GM18505 (cell line): ENCODE measurements at regions not wholly inside any gene's neighbourhood (a gene's known extent, or its start where the extent isn't known, plus 50 kb on each side); places are given as distances from the start of the nearest gene placed in this dataset.
"Not testable (repeated sequence)": the region's sequence is repeated elsewhere in the genome, so short reads cannot be mapped to it uniquely, and the experiment has no call there.

ENCODE experiments used
- ATAC-seq: cut with Tn5 transposase; IDR thresholded peaks from one replicate; pipeline ENCODE4 v1.9.1; 2021; ENCODE audit not compliant: unreplicated experiment
- POLR2A ChIP-seq: IDR thresholded peaks from 4 replicates; pipeline ENCODE4 v1.6.1; 2011; ENCODE audit warnings: borderline replicate concordance; ENCODE audit not compliant: insufficient read depth, insufficient read length; ENCODE audit errors: extremely low read depth

DNA sequence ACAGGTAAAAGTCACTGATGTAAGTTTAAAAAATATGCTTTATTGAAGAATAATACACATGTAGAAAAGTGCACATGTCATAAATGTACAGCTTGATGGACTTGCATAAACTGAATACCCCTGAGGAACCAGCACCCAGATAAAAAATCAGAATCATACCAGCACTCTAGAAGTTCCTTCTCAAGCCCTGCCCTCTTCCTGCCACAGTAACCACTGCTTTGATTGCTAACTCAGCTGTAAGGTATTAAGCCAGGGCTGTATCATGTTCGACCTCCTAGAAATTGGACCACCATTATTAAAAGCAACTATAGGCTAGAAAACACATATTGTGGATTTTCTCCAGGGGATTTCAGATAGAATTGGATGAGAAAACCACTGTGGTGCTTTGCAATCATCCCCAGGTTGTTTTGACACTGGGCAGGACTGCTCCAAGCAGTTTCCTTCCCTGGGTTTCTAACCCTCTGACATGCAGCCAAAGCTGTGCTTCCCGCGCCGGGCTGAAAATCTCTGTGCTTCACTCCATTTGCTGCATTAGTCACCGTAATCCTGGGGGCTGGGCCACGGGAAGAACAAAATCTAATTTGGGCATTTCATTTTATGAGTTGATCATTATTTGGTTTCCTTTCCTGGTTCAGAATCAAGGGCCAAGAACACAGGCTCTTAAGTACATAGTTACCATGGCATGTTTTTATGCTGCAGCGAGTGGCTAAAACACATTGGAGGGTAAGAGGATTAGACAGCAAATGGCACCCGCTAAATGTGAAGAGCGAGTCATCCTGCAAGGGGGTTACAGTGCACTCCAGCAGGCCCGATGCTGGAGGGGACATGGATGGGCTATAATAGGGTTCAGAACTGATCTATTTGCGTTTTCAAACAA is 139.4 kb upstream of the IL12B start:
- peak; percentile 70 for ATAC-seq

GRCh38 chr5:159471904-159472303 is 141.6 kb upstream of the IL12B start:
- no peak for TF ChIP-seq POLR2A
- ATAC-seq = no peak

More for the DNA sequence above, 139.4 kb upstream of the IL12B start:
- TF ChIP-seq POLR2A = no peak

GRCh38 chr5:159475026-159475425 is 144.7 kb upstream of the IL12B start:
- TF ChIP-seq POLR2A = no peak
- no peak for ATAC-seq

DNA sequence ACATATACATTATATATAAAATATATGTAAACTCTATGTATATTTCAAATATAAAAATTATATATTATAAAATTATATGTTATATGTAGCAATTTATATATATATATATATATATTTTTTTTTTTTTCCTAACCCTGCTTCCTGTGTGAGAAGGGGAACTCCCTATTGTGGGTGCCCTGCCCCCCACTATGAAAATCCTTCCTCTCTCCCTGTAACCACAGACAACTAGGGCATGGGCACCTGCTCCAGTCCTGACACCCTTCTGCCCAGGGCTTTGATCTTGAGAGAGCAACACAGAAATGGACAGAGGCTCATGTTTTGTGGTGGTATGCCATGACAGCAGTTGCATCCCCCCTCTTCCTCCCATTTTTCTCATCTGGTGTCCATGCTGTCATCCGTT is 148.7 kb upstream of the IL12B start:
- no peak for TF ChIP-seq POLR2A
- ATAC-seq = no peak

DNA sequence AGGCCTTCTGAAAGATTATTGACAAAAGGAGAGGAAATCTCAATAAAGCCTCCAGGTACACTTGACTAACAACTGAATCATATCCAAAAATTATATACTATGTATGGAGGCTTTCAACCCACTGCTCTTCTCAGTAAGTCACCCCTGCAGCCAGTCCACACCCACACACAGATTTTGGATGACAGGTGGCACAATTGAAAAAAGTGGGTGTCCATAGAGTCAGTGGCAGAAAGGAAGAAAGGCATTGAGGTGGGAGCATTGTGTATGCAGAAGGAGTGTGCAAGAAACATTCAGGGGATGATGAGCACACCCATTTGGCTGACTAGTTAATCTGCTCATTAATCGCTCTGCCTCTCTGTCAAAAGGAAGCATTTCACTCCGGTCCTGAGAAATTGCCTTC is 150.6 kb upstream of the IL12B start:
- no peak for TF ChIP-seq POLR2A
- ATAC-seq = no peak

DNA sequence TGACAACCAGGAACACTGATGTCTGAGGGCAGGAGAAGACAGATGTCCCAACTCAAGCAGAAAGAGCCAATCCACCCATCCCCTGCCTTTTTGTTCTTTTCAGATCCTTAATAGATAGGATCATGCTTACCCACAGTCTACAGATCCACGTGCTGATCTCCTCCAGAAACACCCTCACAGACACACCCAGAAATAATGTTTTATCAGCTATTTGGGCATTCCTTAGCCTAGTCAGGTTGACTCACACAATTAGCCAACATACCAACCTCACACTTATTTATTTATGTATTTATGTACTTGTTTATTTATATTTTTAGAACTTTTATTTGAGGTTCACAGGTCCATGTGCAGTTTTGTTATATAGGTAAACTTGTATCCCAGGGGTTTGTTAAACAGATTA is 151.5 kb upstream of the IL12B start:
- ATAC-seq = no peak
- TF ChIP-seq POLR2A = no peak

DNA sequence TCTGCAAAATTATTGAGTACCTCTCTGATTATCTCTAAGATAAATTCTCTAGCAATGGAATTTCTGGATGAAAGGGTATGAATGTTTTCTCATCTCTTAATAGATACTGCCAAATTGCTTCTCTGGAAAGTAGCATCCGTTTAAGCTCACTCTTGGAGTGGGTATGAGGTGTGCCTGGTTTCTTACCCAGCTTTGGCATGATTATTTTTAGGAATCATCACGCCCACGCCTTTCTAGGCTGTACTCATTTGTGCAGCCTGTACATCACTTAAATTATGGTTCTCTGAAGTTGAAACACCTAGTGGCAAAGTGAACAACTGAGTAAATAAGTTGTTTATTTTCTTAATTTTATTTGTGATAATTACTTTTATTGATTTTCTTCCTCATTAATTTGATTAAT is 156.5 kb upstream of the IL12B start:
- no peak for ATAC-seq
- no peak for TF ChIP-seq POLR2A

DNA sequence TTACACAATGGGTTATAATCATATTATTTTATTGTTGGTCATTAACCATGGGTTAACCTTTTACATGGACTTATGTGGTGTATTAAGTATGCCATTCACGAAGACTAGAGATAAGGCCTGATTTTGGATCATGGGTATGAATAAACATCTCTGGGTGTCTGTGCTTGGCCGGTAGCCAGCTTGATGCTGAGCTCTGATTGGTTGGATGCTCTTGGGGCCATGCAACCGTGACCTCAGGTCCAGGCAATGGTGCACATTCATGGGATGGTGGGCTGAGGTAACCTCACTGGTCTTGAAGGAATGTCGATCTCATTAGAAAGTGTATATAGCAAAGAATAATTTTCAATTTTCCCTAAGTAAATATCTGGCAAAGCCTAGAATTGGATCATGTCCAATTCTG is 158.2 kb upstream of the IL12B start:
- no peak for TF ChIP-seq POLR2A
- no peak for ATAC-seq

GRCh38 chr5:159489779-159490178 is 159.5 kb upstream of the IL12B start:
- ATAC-seq = no peak
- no peak for TF ChIP-seq POLR2A

DNA sequence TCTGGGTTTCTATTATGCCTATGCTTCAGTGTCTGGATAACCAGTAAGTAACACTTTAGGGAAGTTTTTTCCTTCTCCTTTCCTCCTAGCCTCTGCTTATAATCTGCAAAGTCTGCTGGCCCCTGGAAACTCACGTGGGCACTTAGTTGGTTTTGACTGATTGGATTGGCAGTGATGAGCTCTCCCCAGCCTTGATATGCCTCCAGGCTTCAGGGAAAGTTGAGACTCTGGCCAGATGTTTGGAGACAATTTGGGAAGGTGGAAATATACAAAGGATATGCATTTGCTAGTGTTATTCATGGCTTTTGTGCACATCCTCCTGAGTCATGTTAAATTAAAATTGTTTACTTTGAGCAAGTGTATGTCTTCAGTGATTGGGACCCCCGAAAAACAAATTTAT is 160.2 kb upstream of the IL12B start:
- no peak for TF ChIP-seq POLR2A

GRCh38 chr5:159493696-159494095 is 163.4 kb upstream of the IL12B start:
- TF ChIP-seq POLR2A = no peak
- no peak for ATAC-seq

More for the DNA sequence above, 160.2 kb upstream of the IL12B start:
- ATAC-seq = no peak

DNA sequence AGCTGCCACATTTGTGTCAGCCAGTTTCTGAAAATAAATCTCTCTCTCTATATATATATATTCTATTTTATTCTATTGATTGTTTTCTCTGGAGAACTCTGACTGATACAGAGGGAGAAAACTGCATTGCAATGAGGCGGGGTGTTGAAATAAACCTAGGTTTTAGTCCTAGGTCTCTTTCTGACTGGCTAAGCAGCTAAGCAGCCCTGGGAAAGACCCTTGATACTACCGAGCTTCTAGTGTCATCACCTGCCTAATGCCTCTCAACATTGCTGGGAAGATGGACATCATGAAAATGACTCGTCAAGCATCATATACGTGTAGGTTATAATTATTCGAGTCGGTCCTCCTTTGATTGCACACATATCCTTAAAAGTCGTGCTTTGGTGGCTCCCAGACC is 166.5 kb upstream of the IL12B start:
- no peak for ATAC-seq
- TF ChIP-seq POLR2A = no peak

- TF ChIP-seq POLR2A = no peak
- no peak for ATAC-seq
These were observed 166.9 kb upstream of the IL12B start for GRCh38 chr5:159497221-159497620.

- TF ChIP-seq POLR2A = no peak
- no peak for ATAC-seq
These were observed 168.3 kb upstream of the IL12B start for GRCh38 chr5:159498630-159499029.

GRCh38 chr5:159502116-159502515 is 171.8 kb upstream of the IL12B start:
- ATAC-seq = not testable (repeated sequence)
